Skin of body (tissue), 1 donor: ENCODE measurements at regions not wholly inside any gene's neighbourhood (a gene's known extent, or its start where the extent isn't known, plus 50 kb on each side); places are given as distances from the start of the nearest gene placed in this dataset.

Experiments used
- DNase-seq: peaks from one replicate; lab custom pipeline; 2025; lab: John Stamatoyannopoulos, UW

DNA sequence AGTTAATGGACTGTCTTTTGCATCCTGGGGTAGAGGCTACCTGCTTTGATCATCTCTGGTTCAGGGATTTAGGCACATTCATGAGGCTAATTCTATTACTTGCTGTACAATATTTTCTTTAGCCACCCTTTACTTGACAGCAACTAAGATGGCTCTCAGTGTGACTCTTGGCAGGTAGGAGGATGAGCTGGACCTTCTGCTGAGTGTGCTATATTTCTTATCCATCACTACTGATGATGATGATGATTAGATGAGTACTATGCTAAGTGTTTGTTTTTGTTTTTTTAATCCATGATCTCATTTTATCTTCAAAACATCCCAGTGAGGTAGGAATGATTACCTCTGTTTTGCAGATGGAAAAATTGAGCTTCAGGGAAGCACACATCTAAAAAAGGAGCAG, 152.8 kb upstream of the WSCD2 start:
- no peak for DNase-seq

DNA sequence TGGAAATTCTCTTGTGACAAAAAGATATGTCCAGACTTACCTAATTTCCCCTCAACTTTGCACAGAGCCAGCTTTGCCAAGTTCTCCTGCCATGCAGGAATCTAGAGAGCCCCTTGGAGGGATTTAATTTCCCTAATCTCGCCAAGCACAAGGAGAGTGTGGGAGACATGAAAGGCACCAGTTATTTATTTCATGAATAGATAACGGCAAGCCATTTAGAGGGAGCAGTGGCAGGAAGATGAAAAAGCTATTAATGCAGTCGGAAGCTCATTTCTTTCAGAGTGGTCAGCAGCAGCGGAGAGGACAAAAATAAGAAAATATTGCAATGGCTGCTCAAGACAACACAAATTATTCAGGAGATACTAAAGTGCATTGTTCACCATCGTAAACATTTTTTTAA, 150.9 kb upstream of the WSCD2 start:
- DNase-seq = no peak

DNA sequence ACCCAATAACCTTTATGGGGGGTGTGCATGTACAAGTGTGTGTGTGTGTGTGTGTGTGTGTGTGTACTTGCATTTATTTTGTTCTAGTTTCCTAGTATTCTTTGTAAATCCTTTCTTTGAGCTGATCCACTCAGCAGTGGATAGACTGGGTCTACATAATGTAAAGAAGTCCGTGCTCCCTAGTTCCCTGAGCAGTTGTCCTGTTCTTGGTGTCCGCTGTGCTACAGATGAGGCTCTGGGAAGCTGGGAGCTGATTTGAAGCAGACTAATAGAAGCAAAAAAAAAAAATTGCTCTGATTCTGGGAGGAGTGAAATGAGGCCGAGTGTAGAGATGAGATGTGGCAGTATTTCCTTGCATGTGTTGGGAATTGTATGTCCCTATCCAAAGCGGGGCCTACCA, 150.4 kb upstream of the WSCD2 start:
- no peak for DNase-seq

DNA sequence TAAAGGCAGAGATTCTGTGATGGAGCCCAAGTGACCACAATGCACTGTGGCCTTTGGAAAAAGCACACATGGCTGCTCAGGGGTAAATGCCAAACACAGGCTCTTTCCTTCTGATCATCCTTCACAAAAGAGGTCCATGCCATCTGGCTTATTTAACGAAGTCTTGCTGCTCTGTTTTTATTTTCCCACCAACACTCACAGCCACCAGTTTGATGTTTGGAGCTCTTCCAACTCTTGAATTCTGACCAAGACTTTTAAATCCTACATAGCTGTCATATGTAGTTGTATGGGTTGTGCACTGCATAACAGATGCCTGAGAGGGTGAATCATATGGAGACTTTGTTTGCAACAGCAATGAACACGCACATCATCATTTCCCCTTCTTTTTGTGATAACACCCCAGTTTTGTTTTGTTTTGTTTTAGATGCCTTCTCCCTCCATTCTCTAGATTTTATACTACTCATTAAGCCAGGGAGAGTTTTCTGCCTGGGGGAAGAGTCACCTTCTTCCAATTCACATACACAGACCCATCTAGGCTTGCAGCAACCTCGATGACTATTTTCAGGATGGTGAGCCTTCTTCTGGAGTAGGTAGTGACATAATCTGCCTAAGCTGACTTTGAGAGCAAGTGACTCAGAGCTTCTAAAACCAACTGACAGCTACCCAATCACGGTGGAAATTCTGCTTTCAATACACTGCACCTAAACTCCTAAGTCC, 145.2 kb upstream of the WSCD2 start:
- DNase-seq = peak; percentile 49

DNA sequence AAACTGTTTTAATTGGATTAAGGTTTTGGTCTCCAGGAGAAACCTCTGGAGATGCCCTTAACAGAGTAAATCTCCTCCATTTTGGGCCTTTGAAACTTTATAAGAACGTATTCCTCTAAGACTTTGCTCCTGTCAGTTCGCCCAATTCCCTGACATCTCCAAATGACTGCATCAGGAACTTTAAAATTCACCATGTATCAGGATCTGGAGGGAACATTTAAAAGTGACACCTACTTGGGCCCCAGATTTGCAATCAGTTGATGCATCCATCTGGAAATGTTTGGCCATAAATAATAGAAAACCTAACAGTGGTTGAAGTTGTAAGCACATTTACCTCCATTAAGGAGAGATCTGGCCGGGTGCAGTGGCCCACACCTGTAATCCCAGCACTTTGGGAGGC, 144.1 kb upstream of the WSCD2 start:
- no peak for DNase-seq

DNA sequence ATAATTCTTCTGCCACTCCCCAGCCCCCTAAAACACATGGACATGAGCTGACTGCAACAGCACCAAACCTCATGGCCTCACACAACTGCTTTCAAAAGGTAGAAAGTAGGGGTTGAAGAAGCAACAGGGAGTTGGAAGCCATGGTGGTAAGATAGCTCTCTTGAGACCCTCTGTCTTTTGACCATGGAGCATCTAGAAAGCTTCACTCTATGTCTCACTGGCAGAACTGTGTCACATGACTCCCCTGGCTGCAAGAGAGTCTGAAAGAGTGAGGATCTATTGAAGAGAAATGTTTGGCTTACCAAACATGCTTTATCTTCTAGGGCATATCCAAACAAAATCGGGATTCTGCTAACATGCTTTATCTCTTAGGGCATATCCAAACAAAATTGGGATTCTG, 142.9 kb upstream of the WSCD2 start:
- DNase-seq = no peak

DNA sequence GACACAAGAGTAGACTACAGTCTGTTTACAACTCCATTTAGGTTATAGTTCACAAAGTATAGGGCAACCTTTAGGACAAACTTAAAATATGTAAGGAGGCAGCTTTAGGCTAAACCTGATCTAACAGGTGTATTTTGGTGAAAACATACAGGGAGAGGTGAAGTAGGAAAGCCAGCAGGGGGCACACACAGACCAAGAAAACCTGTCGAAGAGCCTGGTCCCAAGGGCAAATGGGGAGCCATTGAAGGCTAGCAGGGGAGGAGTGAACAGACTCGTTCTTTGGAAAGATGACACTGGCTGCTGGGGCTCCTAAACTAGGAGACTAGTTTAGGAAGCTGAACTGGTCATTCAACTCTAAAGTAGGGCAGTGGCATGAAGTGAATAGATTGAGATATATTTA, 138.8 kb upstream of the WSCD2 start:
- no peak for DNase-seq

DNA sequence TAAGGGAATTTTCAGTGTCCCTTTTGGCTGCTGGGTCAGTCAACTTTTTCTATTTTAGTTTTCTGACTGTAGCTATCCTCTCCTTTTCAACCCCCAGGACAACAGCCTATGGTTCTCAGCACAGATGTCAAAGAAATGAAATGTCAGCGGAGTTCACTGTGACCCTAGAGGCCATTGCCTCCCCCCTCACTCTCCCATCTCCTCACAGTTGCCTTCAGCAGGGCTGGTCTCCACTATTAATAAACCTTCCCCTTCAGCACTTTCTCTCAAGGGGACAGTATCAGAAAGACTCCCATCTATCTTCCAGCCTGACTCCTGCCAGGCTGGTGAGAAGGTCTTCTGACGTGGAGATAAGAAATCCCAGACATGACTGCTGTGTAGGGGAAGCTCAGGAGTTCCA, 137.1 kb upstream of the WSCD2 start:
- no peak for DNase-seq

DNA sequence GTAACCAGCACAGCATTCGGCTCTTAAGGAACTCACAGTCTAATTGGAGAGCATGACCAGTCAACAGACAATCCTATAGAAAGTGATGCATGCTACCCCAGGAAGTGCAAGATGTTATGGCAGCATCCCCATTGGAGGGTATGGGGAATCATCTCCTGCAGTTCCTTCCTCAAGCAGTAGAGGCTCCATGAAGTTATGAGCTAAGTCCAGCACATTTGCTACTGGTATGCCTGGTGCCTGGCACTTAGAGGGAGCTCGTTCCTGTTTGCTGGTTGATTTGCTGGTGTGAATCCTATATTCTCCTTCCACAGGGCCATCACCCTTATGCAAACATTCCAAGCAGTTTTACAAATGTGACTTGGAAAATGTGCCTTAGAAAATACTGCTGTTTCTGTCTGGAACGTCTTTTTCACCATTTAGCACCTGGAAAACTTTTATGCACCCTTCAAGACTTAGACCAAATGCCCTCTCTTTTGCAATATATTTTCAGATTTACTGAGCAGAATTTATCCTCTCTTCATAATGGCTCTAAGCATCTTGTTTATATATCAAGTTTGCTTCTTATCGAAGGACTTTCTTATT, 136.1 kb upstream of the WSCD2 start:
- no peak for DNase-seq

DNA sequence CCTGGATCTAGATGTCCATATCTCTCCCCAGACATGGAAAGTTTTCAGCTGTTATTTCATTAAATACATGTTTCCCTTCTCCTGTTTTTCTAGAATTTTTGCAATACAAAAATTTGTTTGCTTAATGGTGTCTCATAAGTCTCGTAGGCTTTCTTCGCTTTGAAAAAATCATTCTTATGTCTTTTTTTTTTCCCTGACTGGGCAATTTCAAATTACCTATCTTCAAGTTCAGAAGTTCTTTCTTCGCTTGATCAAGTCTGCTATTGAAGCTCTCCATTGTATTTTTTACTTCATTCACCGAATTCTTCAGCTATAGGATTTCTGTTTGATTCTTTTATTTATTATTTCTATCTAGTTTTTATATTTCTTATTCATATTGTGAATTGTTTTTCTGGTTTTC, 130.2 kb upstream of the WSCD2 start:
- DNase-seq = no peak

DNA sequence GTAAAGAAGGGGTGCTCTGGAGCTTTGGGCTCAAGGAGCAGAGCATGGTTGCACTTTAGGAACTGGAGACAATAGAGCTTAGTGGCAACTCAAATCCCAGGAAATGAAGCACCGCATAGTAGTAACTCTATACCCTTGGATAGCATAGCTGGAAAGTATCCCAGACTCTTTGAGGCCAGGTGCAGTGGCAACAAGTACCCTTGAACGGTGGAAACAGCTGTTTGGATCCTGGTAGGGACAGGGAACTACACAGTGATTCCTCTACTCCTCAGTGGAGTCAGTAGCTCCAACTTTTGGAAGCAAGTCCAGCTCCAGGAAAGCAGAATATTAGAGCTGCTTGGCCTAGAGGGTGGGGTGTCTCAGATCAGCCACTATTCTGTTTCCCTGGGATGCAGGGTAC, 129.0 kb upstream of the WSCD2 start:
- DNase-seq = no peak

DNA sequence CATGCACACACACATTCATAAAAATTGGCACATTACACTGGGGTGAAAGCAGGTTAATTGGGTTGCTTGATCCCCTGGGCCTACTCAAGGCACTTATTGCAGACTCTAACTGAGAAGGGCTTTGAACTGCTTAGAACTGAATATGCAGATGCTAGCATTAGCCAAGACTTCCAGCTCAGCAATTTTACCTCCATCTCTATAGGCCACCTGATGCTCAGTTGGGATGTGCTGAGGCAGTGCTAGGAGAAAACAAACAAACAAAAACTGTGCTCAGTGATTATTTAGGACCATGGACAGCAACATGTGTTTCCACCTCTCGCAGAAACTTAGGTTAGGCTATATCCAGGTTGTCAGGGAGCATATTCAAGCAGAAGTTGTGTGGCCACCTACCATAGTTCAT, 124.8 kb upstream of the WSCD2 start:
- DNase-seq = no peak

DNA sequence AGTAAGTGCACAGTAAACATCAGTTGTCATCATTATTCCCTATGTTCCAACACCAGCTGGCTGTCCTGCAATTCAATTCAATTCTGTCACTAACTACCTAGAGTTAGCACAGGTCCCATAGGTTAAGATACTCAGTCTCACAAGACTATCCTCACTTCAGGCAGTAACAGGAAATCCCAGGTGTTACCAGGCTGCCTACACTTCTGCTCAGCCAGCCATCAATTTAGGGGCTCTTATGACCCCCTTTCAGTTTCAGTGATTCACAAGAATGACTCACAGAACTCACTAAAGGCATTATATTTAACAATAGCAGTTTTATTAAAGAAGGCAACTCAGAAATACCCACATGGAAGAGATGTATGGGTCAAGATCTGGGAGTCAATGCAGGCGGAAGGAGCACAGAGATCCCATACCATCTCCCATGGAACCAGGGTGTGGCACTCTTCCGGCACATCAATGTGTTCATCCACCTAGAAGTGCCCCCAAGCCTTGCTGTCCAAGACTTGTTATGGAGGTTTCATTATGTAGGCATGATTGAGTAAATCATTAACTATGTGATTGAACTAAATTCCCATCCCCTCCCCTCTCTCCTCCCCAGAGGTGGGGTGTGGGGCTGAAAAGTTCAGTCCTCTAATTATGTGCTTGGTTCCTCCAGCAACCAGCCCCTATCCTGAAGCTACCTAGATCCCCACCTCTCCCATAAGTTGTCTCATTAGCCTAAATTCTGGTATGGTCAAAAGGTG, 120.8 kb upstream of the WSCD2 start:
- DNase-seq = no peak

DNA sequence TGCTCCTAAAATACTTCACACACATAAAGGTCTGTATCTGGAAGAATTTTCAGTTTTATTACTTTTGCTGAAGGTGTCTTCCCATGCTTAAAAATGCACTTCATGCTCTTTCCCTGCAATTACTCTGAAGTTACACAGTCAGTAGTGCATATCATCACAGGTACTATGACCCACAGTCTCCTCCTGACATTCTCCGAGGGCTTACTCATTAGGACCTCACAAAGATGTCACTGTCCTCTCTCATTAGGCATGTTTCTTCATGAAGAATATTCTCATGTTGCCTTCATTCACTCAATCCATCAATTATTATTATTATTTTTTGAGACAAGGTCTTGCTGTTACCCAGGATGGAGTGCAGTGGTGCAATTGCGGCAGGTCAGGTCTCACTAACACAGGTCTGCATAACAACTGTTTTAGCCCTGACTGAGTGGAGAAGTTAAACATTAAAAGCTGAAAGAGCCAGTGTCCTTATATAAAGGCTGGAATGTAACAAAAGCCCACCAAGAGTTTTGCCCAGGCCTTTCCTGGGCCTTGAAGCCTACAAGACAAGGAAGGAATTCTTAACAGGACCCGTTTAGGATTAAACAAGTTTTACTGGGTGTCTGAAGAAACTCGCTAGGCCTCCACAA, 119.5 kb upstream of the WSCD2 start:
- no peak for DNase-seq

DNA sequence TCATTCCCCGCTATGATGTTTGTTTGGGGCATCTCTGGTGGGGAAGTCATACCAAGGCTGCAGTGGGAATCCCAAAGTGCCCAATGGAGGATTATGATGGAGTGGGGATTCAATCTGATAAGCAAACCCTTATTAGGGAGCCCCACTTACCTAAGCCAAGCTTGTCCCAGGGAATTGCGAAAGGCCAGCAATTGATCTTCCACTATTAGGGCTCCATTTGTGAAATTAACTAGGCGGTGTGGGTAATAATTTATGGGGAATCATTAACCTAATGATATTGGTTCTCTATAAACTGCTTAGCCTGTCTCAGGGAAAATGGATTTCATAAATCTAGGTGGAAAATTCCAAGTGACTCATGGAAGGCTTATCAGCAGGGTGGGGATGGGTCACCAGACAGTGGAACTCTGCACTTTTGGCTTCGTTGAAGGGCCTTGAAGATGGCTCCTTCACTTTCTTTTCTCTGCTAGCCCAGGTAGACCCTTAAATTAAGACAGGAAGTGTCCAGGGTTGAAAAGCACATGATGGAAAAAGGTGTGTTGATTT, 113.0 kb upstream of the WSCD2 start:
- DNase-seq = no peak

DNA sequence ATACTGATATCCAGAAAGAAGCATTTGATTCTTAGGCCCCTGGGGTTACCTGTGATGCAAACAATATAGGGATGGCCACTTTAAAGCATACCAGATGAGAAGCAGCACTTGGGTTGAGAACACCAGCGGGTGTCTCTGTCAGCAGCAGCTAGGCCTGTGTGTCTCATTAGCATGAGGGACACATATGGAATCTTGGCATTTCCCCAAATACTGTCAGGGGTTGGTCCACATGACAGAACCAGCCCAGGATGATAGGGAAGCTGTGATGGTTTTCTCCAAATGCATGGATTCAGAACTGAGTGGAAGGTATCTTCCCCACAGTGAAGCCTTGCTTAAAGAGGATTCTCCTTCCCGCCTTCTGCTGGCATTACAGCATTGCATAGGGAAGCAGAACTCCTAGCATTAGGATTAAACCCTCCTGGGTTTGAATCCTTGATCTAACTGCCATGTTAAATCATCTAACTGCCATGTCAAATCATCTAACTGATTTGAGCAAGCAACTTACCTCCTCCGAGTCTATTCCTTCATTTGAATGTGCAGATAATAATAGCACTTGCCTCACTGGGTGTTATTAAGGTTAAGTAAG, 111.5 kb upstream of the WSCD2 start:
- DNase-seq = no peak

DNA sequence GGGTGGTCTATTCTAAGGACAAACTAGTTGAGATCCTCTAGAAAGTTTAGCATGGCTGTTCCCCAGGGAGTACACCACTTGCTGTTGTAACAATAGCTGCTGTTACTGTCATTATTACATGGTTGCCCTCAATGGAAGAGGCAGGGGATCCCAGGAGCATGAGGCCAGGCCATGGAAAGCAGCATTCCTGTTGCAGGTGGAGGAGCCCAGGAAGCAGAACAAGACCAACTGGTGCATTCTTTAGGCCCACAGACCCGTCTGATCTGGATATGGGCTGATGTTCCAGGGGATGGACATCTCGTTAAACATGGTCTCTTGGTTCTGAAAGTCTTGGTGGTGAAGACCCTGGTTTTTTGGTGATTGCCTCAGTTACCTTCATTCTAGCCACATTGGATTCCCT, 109.2 kb upstream of the WSCD2 start:
- DNase-seq = no peak

DNA sequence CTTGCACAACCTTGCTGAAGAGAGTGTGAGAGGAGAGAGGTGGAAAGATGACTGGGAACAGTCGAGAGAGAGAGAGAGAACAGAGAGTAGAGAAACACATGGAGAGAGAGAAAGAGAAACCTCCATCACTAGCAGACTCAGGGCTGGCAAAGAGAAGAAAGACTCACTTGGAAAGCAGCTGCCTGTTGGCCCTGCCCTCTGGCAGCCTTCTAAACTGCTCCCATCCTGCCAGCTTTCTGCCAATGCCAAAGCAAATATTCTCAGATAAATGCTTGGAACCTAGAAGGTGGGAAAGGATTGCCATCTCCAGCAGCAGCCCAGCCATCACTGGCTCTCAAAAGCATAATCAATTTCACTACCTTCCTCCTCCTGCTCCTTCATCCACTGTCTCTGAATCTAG, 107.9 kb upstream of the WSCD2 start:
- no peak for DNase-seq

DNA sequence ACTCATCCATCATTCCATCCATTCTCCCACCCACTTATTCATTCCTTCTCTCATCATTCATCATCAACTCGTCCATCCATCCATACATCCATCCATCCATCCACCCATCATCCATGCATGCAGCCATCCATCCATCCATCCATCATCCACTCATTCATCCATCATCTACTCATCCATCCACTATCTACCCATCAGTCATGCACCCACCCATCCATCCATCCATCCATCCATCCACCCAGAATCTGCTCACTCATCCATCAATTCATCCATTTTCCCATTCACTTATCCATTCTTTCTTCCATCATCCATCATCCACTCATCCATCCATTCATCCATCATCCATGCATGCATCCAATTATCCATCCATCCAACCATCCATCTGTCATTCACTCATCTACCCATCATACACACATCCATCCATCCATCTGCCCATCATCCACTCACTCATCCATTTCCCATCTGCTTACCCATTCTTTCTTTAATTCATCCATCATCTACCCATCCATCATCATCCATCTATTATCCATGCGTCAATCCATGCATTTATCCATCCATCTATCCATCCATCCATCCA, 107.1 kb upstream of the WSCD2 start:
- no peak for DNase-seq

DNA sequence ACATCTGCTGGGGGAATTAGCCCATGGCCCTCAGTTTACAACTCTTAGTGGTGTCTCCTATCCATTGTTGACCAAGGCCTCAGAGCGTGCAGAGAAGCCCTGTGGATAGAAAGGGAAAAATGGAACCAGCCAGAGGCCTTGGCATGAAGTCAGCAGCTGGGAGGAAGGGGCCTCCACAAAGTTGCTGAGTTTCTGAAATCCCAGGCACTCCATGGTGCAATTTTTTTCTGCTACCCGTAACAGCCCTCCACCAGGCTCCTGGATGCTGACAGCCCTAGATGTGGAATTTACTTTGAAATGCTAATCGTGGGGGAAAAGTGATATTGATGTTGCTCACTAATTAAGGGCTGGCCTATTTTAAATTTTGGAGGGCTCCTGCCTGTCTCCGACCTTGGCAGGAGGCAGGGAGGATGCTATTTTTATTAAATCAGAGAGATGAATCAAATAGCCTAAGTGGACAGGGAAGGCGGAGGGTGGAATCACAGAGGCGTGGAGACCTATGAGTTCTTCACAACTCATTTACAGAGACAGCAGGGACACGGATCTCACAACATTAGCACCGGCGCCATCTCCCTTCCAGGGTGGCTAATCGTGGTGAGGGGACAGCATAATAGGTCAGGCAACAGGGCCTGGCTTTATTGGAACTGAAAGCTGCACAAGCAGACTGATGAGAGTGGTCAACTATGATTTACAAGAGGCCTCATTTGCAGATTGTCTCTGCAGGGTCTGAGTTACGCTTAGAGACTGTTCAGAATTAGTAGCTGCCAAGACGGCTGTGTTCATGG, 99.8 kb upstream of the WSCD2 start:
- DNase-seq = no peak

DNA sequence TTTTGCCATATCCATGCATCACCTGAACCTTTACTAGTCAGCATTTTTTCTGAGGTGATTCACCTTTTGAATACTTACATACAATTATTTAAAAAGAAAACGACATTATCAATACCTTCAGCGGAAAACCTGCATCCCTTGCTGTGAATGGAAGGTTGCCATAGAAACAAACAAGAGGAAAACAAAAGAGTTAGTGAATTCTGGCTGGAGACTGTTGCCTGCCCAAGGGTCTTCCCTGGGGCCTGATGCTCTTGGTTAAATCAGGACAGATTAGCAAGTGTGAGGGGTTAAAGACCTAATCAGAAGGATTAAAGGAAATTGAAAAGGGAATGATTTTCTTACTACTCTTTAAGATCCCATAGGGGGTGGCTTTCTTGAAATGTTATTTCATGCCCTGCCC, 96.0 kb upstream of the WSCD2 start:
- no peak for DNase-seq
